GM18502 (cell line): ENCODE measurements at regions not wholly inside any gene's neighbourhood (a gene's known extent, or its start where the extent isn't known, plus 50 kb on each side); places are given as distances from the start of the nearest gene placed in this dataset.

ENCODE experiments used
- ATAC-seq: cut with Tn5 transposase; IDR thresholded peaks from one replicate; pipeline ENCODE4 v1.9.1; 2021; ENCODE audit warnings: mild to moderate bottlenecking; ENCODE audit not compliant: unreplicated experiment, poor library complexity

DNA sequence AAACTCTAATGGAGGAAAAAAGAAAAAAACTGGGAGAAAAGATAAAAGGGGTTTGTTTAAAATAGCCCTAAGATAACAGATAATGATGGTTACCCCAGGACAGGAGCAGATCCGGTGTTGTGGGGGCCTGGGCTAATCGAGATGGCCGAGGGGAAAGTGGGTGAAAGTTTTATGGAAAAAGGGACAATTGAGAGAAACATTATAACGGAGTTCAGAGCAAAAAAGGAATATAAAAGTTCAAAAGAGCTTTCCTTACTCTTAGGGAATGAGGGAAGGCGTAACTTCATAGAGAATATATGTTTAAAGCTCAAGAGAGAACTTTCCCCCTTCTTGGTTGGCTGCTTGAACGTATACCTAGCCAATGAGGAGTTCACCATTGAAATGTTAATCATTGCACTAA is 131.4 kb downstream of the BAMBI start:
- ATAC-seq = no peak

DNA sequence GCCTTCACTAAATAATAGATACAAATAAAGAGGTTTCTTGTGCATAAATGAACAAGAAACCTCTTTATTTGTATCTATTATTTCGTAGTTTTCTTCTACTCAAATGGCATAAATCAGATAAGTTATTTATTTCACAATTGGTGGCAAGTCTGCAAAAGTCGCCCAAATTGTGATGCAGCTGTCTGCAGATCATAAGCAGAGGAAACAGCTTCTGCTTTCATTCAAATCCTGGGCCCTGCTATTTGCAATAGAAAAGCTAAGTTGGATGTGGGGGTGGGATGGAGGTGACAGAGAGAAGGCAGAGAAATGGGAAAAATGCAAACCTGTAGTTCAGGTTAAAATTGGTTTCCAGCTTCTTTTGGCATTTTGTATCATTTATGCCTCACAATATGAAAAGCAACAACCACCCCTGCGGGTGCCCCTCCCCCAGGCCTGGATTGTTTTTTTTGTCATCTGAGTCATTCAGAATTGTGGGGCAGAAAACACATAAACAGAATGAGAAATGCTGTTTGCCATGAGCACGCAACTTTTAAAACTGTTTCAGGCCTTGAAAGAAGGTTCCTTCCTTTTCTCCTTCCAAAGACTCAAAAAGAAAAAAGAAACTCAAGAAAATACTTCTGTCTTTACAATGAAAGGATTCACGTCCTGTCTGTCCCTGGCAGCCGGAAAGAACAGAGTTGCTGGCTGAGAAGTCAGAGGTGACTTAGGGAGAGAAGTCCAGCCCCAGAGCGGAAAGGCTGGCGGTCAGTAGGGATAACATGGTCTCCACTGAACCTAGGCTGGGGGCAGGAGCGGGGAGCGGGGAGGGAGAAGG is 132.9 kb downstream of the BAMBI start:
- ATAC-seq = no peak

DNA sequence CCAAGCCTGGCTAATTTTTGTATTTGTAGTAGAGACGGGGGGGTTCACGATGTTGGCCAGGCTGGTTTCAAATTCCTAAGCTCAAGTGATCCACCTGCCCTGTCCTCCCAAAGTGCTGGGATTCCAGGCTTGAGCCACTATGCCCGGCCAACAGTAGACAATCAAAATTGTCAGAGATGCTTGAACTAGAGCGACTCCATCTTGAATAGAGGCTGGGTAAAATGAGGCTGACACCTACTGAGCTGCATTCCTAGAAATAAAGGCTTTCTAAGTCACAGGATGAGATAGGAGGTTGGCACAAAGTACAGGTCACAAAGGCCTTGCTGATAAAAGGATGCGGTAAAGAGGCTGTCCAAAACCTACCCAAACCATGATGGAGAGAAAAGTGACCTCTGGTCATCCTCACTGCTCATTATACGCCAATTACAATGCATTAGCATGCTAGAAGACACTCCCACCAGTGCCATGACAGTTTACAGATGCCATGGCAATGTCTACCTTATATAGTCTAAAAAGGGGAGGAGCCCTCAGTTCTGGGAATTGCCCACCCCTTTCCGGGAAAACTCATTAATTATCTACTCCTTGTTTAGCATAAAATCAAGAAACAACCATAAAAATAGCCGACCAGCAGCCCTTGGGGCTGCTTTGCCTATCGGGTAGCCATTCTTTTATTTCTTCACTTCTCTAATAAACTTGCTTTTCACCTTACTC is 134.5 kb downstream of the BAMBI start:
- no peak for ATAC-seq

DNA sequence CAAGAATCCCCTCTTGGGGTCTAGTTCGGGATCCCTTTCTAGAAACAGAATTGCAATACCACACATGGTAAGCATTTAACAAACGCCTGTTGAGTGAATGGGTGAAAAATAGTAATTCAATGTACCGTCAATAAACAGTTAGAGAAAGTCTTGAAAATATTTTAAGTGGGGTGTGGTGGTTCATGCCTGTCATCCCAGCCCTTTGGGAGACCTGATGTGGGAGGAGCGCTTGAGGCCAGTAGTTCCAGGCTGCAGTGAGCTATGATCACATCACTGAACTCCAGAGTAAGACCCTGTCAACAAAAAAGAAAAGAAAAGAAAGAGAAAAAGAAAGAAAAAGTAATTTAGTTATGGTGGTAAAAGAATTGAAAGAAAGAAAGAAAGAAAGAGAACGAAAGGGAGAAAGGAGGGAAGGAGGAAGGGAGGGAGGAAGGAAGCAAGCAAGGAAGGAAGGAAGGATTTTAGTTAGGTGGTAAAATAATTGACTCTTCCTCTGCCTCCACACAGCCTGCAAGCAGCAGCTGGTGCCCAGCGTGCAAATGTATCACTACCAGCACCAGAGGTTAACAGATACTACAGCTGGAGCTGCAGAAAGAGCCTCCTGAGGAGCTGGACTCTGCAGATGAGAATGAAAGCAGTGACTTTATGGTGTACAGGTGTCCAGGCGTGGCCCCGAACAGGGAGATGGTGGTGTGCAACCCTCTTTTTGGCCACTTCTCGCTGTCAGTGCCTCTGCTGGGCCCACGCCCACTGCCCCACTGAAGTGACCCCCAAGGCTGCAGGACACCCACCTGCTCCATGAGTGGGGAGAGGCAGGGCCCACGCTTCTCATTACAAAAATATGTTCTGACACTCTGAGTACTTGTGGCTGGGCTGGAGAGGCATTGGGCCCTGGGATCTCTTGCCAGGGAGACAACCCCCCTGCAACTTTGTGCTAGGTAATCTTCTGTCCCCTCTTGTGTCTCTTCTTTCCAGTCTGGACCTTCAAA is 135.4 kb downstream of the BAMBI start:
- no peak for ATAC-seq

DNA sequence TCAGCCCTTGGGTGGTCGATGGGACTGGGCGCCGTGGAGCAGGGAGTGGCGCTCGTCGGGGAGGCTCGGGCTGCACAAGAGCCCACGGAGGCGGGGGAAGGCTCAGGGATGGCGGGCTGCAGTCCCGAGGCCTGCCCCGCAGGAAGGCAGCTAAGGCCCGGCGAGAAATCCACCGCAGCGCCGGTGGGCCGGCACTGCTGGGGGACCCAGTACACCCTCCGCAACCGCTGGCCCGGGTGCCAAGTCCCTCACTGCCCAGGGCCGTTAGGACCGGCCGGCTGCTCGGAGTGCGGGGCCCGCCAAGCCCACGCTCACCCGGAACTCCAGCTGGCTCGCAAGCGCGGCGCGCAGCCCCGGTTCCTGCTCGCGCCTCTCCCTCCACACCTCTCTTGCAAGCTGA is 138.4 kb downstream of the BAMBI start:
- ATAC-seq = no peak

DNA sequence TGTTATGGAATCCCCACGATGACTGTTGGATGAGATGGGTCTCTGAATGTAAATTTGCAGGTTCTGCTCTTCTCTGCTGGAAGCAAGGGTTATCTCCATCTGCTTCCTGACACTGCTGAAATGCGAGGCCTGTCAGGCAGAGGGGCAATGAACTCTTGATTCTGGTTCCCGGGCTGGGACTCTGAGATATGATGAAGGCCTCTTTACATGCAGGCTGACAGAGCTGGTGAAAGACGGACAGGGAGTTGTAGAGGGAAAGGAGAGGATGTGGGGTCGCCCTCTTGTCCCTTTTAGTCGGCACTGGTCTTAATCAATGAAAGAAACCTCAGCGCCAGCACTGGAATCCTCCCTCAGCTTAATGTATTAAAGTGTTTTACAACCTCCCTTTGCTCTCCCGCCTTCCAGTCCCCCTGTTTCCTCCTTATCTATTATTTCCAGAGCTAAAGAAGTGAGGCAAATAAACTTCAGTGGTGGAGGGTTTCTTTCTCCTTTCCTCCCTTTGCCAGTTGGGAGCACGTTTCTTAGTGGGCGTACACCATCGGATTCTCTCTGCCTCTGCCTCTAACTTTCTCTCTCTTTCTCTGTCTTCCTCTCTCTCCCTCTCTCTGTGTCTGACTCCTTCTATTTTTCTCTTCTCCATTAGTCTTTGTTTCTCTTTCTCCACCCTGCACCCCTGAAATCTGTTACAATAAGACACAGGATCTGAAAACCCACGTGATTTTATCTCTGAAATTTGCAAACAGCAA is 145.6 kb downstream of the BAMBI start:
- ATAC-seq = no peak

DNA sequence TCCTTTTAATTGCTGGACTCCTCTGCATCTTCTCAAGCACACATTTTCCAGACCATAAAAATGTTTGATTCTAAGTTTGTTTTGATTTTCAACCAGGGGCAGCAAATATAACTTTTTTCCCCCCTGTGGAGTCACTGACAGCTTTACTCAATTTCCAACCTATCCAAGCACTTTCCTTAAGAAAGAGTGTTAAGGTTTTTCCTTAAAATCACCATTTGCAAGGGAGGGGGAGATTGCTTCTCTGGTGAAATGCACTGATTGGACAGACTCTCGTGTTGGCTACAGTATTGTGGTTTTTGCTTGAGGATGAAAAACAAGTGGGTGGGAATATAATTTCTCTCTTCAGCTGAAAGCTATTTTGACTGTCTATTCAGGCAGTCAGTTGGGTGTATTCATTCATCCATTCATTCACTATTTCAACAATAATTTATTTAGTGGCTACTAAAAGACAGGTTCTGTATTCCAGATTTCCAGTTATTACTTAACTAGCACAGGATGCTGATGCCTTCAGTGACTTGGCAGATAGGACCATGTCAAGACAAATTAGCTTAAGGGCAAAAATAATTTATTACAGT is 146.3 kb downstream of the BAMBI start:
- no peak for ATAC-seq

DNA sequence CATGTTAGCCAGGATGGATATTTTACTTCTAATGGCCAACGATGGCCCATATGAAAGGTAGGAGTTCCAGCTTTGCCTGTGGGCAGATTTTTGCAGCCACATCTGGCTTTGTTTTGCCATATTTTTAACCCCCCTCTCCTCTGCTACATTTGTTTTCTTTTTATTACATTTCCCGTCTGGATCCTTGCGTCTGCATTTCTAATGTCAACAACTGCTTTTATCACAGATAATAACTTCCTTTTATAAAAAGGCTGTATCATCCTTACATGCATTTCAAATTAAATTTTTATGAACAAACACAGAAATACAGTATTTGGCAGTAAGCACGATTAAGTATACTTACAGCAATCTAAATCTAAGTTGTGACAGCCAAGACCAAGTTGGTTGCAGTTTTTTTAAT is 156.0 kb downstream of the BAMBI start:
- ATAC-seq = no peak

DNA sequence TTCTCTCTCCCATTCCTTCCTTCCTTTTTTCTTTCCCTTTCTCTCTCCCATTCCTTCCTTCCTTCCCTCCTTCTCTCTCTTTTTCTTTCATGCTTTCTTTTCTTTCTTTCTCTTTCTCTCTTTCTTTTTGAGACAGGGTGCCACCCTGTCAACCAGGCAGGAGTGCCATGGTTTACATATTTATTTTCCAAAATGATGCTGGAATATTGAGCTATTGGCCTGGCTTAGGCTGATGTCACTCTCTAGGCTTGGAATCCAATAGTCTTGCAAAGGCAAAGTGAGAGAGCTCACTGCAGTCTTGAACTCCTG is 159.1 kb downstream of the BAMBI start:
- ATAC-seq = no peak

DNA sequence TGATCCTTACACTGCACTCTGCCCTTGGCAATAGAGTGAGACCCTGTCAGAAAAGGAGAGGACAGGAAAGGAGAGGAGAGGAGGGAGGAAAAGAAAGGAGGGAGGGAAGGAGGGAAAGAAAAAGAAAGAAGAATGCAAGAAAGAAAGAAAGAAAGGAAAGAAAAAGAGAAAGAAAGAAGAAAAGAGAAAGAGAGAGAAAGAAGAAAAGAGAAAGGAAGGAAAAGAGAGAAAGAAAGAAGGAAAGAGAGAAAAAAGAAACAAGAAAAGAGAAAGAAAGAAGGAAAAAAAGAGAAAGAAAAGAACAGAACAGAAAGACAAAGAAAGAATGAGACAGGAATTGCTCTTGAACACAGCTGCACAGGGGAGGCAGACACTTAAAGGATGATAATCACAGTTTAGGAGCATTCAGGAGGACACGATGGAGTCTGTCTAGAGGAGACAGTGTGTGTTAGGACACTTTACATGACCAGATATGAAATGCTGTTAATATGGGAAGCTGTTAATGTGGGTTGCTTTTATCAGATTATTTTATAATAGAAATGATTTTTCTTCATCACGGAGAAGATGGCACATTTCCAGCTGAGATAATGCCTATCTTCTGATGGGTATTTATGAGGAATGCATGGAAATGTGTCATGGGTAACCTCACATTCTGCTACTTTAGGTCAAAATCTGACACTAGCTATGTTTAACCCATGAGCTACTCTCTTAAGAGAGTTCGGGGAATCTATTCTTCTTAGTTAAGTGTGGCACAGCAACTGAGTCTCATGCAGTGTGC is 160.5 kb downstream of the BAMBI start:
- no peak for ATAC-seq

DNA sequence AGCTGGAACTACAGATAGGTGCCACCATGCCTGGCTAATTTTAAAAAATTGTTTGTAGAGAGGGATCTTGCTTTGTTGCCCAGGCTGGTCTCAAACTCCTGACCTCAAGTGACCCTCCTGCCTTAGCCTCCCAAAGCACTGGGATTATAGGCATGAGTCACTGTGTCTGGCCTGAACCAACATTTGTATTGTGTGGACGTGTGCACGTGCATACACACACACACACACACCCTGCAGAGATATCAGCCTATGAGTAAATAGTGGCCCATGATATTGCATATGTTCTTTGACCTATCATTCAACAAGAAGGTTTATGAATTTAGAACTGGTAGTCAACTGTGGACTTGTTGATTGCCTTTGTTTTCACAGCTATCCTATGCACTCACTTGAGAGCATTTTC is 161.6 kb downstream of the BAMBI start:
- no peak for ATAC-seq

DNA sequence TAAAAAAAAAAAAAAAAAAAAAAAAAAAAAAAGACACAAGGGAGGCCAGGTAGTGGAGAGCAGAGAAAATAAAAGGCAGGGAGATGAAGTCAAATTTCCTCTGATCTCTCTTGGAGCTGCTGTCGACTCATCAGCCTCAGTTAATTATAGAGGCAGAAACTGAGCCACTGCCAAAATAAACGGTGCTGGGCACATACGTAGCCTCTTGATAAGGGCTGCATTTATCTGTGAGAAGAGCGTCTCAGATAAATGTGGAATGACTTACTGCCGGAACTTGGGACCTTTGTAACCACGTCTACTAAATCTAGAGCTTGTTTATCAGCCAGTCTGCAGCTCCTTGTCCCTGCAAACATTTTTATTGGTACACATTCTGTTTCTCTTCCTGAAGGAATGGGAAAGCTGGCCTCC is 162.3 kb downstream of the BAMBI start:
- ATAC-seq = no peak

DNA sequence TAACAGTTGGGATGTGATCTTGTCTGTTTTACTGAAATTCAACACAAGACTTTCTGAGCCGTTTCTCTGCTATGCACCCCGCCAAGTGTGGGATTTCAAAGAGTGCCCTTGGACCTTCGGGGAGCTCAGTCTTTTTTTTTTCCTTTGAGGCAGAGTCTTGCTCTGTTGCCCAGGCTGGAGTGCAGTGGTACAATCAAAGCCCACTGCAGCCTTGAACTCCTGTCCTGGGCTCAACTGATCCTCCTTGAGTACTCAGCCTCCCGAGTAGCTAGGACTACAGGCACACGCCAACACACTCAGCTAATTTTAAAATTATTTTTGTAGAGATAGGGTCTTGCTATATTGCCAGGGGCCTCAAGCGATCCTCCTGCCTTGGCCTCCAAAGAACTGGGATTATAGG is 162.9 kb downstream of the BAMBI start:
- no peak for ATAC-seq

DNA sequence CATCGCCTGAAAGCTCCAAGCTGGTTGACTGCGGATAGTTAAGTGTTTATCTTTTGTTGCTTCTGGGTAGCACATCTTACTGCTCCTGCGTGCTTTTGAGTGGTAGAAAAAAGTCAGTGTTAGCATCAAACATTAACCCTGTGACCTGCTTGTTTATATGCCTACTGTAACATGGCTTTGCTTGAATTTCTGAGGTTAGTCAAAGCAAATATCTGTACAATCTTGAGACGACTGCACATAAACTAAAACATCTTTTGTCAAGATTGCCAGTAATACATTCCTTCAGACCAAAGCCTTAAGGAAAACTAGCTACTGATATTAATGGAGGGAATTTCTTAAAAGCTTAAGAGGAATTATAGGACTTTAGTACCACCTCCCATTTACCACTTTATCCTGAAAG is 163.7 kb downstream of the BAMBI start:
- ATAC-seq = no peak

DNA sequence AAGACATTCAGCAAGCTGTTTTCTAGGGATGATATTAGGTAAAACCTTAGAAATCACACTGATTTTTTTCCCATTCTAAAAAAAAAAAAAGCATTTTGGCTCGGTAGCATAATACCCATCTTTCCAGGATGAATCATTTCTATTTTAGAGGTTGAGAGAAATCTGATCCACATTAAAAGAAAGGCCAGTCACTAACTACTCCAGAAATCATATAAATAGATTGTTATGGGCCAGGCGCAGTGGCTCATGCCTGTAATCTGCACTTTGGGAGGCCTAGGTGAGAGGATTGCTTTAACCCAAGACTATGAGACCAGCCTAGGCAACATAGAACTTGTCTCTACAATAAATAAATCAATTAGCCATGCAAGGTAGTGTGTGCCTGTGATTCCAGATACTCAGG is 164.3 kb downstream of the BAMBI start:
- no peak for ATAC-seq

DNA sequence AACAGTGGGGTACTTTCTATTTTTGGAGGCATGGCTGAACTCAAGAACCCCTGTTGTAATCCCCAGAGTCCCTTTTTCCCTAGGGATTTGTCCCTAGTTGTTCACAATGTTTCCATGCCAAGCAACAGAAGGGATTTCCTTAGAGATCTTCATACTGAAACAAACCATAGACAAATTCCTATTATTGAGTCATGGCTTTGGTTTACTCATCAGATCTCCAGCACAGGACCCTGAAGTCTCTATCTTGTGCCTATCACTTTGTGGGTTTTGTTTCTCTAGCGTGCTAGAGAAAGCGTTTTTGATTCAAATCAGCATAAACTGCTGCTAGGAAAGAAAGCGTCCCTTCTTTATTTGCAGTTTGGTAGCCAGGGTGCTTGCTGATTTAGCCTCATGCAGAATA is 165.0 kb downstream of the BAMBI start:
- no peak for ATAC-seq

DNA sequence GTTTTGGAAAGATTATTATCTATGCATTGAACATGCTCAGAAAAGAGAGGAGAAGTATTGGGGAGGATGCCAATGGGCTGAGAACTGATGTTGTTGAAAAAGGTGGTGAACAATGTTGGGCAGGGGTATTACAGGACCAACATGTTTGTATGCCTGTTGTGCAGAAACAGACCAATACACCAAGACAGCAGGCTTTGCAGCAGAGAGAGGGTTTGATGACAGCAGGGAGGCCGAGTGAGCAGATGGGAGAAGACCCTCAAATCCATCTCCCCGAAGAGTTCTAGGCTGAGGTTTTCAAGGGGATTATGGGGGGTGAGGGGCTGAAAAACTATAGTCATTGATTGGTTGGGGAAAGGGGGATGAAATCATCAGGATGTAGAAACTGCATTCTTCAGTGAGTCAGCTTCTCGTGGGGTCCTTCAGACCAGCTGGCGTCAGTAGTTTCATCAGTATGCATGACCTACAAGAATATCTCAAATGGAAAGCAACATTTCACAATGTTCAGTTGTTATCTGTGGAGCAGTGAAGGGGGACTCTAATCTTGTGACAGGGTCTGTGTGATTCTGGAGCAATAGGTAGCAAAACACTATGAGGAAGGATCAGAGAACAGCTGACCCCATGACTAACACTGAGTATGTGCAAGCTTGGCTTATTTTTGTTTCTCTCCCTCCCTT is 167.8 kb downstream of the BAMBI start:
- no peak for ATAC-seq

DNA sequence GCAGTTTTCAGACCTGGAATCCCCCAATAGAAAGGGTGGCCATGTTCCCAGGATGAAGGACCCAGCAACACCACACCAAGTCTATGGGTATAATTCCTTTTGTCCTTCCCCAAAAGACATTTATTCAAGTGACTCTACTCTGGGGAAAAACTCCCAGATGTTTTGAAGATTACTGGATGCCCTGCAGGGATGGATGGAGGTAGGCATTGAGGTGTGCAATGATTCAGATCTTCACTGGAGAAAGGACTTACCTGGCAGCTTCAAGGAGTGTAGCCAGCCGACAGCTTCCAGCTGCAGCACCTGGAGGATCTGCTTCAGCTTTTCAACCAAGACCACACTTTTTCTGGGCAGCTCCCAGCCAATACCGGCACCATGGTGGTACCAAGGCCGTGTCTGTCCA is 172.0 kb downstream of the BAMBI start:
- ATAC-seq = no peak

DNA sequence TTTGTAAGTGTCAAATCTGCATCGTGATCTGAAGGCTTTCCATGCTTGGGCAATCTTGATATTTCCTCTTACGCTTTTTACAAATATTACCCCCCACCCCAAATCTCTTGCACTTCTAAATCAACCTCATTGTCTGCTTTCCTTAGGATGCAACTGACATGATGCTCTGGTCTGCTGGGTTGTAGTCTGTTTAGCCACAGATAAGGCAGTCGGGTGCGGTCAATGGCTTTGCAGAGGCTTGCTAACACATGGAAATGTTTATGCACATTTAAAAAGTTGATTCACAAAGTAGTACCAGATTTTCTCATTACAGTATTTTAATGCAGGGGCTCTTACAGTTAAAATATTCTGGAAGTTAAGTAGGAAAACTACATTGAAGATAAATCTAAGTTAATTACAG is 172.5 kb downstream of the BAMBI start:
- no peak for ATAC-seq
